H9 (cell line): ENCODE measurements at regions not wholly inside any gene's neighbourhood (a gene's known extent, or its start where the extent isn't known, plus 50 kb on each side); places are given as distances from the start of the nearest gene placed in this dataset.

Experiments used
- DNase-seq: peaks from one replicate; pipeline ENCODE4 v3.0.0-alpha.2; 2017
- H2AFZ ChIP-seq: one replicate; pipeline ENCODE4 v1.6.1; 2013; ENCODE audit warnings: mild to moderate bottlenecking, low read length, control low read depth, moderate library complexity
- H2AK5ac ChIP-seq: 2 replicates; pipeline ENCODE4 v1.6.1; 2013; ENCODE audit warnings: low read length, control low read depth, mixed read lengths; ENCODE audit not compliant: insufficient read length
- H2BK120ac ChIP-seq: one replicate; pipeline ENCODE4 v1.6.1; 2013; ENCODE audit warnings: low read depth, mild to moderate bottlenecking, low read length, control low read depth, inconsistent platforms; ENCODE audit not compliant: poor library complexity, severe bottlenecking
- H2BK12ac ChIP-seq: 2 replicates; pipeline ENCODE4 v1.6.1; 2013; ENCODE audit warnings: low read length, control low read depth, mixed read lengths, low read depth; ENCODE audit not compliant: insufficient read length
- H2BK15ac ChIP-seq: 2 replicates; pipeline ENCODE4 v1.6.1; 2013; ENCODE audit warnings: low read depth, low read length, control low read depth
- H2BK20ac ChIP-seq: one replicate; pipeline ENCODE4 v1.6.1; 2013; ENCODE audit warnings: low read depth, mild to moderate bottlenecking, low read length, control low read depth, inconsistent platforms; ENCODE audit not compliant: poor library complexity, severe bottlenecking
- H2BK5ac ChIP-seq: 2 replicates; pipeline ENCODE4 v1.6.1; 2013; ENCODE audit warnings: low read length, control low read depth, mixed read lengths; ENCODE audit not compliant: insufficient read length
- H3K14ac ChIP-seq: 2 replicates; pipeline ENCODE4 v1.6.1; 2013; ENCODE audit warnings: low read length, control low read depth; ENCODE audit not compliant: insufficient read depth
- H3K18ac ChIP-seq: 2 replicates; pipeline ENCODE4 v1.6.1; 2013; ENCODE audit warnings: low read depth, mild to moderate bottlenecking, mixed read lengths, low read length, control low read depth; ENCODE audit not compliant: insufficient read length
- H3K23ac ChIP-seq: 2 replicates; pipeline ENCODE4 v1.6.1; 2013; ENCODE audit warnings: low read length, control low read depth, mixed read lengths, low read depth; ENCODE audit not compliant: insufficient read length
- H3K23me2 ChIP-seq: 2 replicates; pipeline ENCODE4 v1.6.1; 2013; ENCODE audit warnings: low read depth, mild to moderate bottlenecking, mixed read lengths, low read length, control low read depth; ENCODE audit not compliant: insufficient read length, poor library complexity, severe bottlenecking
- H3K27ac ChIP-seq: 2 replicates; pipeline ENCODE4 v1.5.1; 2013; ENCODE audit warnings: low read length, control low read depth, mixed read lengths, low read depth; ENCODE audit not compliant: insufficient read length
- H3K27me3 ChIP-seq: 2 replicates; pipeline ENCODE4 v1.6.1; 2013; ENCODE audit warnings: low read length, control low read depth, inconsistent platforms; ENCODE audit not compliant: insufficient read depth
- H3K4ac ChIP-seq: 2 replicates; pipeline ENCODE4 v1.6.1; 2013; ENCODE audit warnings: low read depth, mild to moderate bottlenecking, control low read depth, inconsistent platforms, low read length, moderate library complexity
- H3K4me1 ChIP-seq: 2 replicates; pipeline ENCODE4 v1.6.1; 2013; ENCODE audit warnings: low read length, control low read depth, inconsistent platforms; ENCODE audit not compliant: insufficient read depth
- H3K4me2 ChIP-seq: 2 replicates; pipeline ENCODE4 v1.6.1; 2013; ENCODE audit warnings: low read length, control low read depth, mixed read lengths; ENCODE audit not compliant: insufficient read length, insufficient read depth
- H3K56ac ChIP-seq: 2 replicates; pipeline ENCODE4 v1.6.1; 2013; ENCODE audit warnings: low read depth, mild to moderate bottlenecking, mixed read lengths, low read length, control low read depth; ENCODE audit not compliant: insufficient read length
- H3K79me1 ChIP-seq: 2 replicates; pipeline ENCODE4 v1.6.1; 2013; ENCODE audit warnings: low read depth, mild to moderate bottlenecking, moderate library complexity, low read length, control low read depth, inconsistent platforms; ENCODE audit not compliant: insufficient read depth, poor library complexity, severe bottlenecking
- H3K79me2 ChIP-seq: 2 replicates; pipeline ENCODE4 v1.6.1; 2013; ENCODE audit warnings: low read length, control low read depth, inconsistent platforms; ENCODE audit not compliant: insufficient read depth
- H3K9ac ChIP-seq: 2 replicates; pipeline ENCODE4 v1.6.1; 2013; ENCODE audit warnings: low read length, control low read depth, mixed read lengths; ENCODE audit not compliant: insufficient read length; ENCODE audit errors: extremely low read depth
- H3K9me3 ChIP-seq: one replicate; pipeline ENCODE4 v1.6.1; 2013; ENCODE audit warnings: low read depth, low read length, inconsistent platforms; ENCODE audit not compliant: control insufficient read depth
- H3T11ph ChIP-seq: one replicate; pipeline ENCODE4 v1.6.1; 2013; ENCODE audit warnings: mild to moderate bottlenecking, low read length, control low read depth, inconsistent platforms
- H4K20me1 ChIP-seq: one replicate; pipeline ENCODE4 v1.6.1; 2013; ENCODE audit not compliant: control insufficient read depth, insufficient read length, insufficient read depth
- H4K5ac ChIP-seq: 2 replicates; pipeline ENCODE4 v1.6.1; 2013; ENCODE audit warnings: low read depth, mild to moderate bottlenecking, mixed read lengths, low read length, control low read depth; ENCODE audit not compliant: insufficient read length
- H4K8ac ChIP-seq: replicated peaks from 2 replicates; pipeline ENCODE4 v1.6.1; 2013; ENCODE audit warnings: low read length, control low read depth, mixed read lengths, low read depth; ENCODE audit not compliant: insufficient read length
- H4K91ac ChIP-seq: 2 replicates; pipeline ENCODE4 v1.6.1; 2013; ENCODE audit warnings: low read depth, mild to moderate bottlenecking, moderate library complexity, mixed read lengths, low read length, control low read depth; ENCODE audit not compliant: insufficient read length
- H3K27ac Mint-ChIP-seq, 3 experiments: 2 replicates in 2 of 3; 3 replicates in 1 of 3; pipeline ENCODE4 v1.8.0; 2020 to 2021; ENCODE audit warnings: mixed read lengths in 3 of 3, mild to moderate bottlenecking in 1 of 3, moderate library complexity in 1 of 3
- H3K27me3 Mint-ChIP-seq: 2 replicates; pipeline ENCODE4 v1.8.0; 2021; ENCODE audit warnings: low read depth, mild to moderate bottlenecking, moderate library complexity, mixed read lengths
- H3K36me3 Mint-ChIP-seq, 3 experiments: 2 replicates in 2 of 3; 3 replicates in 1 of 3; pipeline ENCODE4 v1.8.0; 2020 to 2021; ENCODE audit warnings: low read depth in 3 of 3, mixed read lengths in 3 of 3; ENCODE audit not compliant: insufficient read depth in 1 of 3
- H3K4me1 Mint-ChIP-seq, 2 experiments: 2 replicates each; pipeline ENCODE4 v1.8.0; 2020; ENCODE audit warnings: mixed read lengths in 2 of 2
- H3K4me3 Mint-ChIP-seq, 2 experiments: 2 replicates in 1 of 2; 3 replicates in 1 of 2; pipeline ENCODE4 v1.8.0; 2020 to 2021; ENCODE audit warnings: mild to moderate bottlenecking in 2 of 2, mixed read lengths in 2 of 2, moderate library complexity in 1 of 2
- H3K9me3 Mint-ChIP-seq, 2 experiments: 2 replicates in 1 of 2; 3 replicates in 1 of 2; pipeline ENCODE4 v1.8.0; 2020; ENCODE audit warnings: mild to moderate bottlenecking in 2 of 2, mixed read lengths in 2 of 2, moderate library complexity in 1 of 2
- WGBS: extraction: QIAGEN DNeasy Blood & Tissue Kit; methylation state at CpG from one replicate; pipeline ENCODE4 v1.1.7; 2013; ENCODE audit warnings: missing lambda C conversion rate, low lambda C conversion rate, mixed read lengths; ENCODE audit not compliant: insufficient read length; ENCODE audit errors: extremely low coverage; 5-methylcytosine and 5-hydroxymethylcytosine counted together
- TF ChIP-seq, protein P1 (sequence below): fragments of 200-600 bp; sonication (generic); conservative IDR thresholded peaks from 3 replicates; pipeline ENCODE4 v1.8.0; 2021; ENCODE audit warnings: antibody characterized with exemption, mild to moderate bottlenecking

DNA sequence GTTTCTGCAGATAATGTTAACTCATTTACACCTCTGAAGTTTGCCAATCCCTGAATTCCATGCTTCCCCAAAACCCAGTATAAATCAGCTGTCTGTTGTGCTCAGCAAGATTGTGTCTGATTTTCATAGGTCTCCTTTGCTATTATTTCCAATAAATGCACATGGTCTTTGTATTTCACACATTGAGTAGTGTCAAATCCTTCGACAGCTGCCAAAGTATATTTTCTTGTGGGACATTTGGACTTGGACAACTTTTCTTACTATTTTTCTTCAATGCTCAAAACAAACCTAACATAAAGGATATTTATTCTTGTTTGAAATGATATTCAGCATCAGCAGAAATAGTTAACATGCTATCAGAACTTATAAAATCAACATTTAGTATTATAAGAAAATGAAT, 406.1 kb upstream of the OR4E1 start:
- no peak overlapping the region for H3T11ph ChIP-seq
- no peak overlapping the region for H2BK5ac ChIP-seq
- H3K9me3 ChIP-seq = no peaks in the 10 kb centered on the region
- H3K79me1 ChIP-seq = no peaks in the 10 kb centered on the region
- no peaks in the 10 kb centered on the region for H3K27me3 ChIP-seq
- no peak overlapping the region for H2BK120ac ChIP-seq
- H3K4ac ChIP-seq = no peak overlapping the region
- H3K9ac ChIP-seq = no peak overlapping the region
- no peaks in the 10 kb centered on the region for H4K20me1 ChIP-seq
- H3K27ac ChIP-seq = no peak overlapping the region
- no CpG with 5 or more reads among the region's 1 CpG for WGBS
- H3K18ac ChIP-seq = no peak overlapping the region
- no peak overlapping the region for H3K14ac ChIP-seq
- H2BK15ac ChIP-seq = no peak overlapping the region
- Mint-ChIP-seq H3K4me3 (no peak overlapping the region), H3K9me3 (no peaks in the 10 kb centered on the region; a peak in 1 of 5 replicates), H3K36me3 (no peaks in the 10 kb centered on the region), H3K27me3 (no peaks in the 10 kb centered on the region), H3K27ac (no peak overlapping the region), H3K4me1 (peaks cover 4 to 7% of the 10 kb centered on the region in 2 experiments)
- H3K4me2 ChIP-seq = no peak overlapping the region
- no peak overlapping the region for H4K8ac ChIP-seq
- H4K91ac ChIP-seq = no peak overlapping the region
- no peak overlapping the region for H2BK20ac ChIP-seq
- no peaks in the 10 kb centered on the region for H3K79me2 ChIP-seq
- no peak overlapping the region for H2BK12ac ChIP-seq
- no peak for DNase-seq
- no peaks in the 10 kb centered on the region for H3K23me2 ChIP-seq
- TF ChIP-seq, protein P1, sequence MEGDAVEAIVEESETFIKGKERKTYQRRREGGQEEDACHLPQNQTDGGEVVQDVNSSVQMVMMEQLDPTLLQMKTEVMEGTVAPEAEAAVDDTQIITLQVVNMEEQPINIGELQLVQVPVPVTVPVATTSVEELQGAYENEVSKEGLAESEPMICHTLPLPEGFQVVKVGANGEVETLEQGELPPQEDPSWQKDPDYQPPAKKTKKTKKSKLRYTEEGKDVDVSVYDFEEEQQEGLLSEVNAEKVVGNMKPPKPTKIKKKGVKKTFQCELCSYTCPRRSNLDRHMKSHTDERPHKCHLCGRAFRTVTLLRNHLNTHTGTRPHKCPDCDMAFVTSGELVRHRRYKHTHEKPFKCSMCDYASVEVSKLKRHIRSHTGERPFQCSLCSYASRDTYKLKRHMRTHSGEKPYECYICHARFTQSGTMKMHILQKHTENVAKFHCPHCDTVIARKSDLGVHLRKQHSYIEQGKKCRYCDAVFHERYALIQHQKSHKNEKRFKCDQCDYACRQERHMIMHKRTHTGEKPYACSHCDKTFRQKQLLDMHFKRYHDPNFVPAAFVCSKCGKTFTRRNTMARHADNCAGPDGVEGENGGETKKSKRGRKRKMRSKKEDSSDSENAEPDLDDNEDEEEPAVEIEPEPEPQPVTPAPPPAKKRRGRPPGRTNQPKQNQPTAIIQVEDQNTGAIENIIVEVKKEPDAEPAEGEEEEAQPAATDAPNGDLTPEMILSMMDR = no peak
- H3K56ac ChIP-seq = no peak overlapping the region
- H2AK5ac ChIP-seq = no peak overlapping the region
- no peak overlapping the region for H4K5ac ChIP-seq
- H2AFZ ChIP-seq = no peak overlapping the region
- no peak overlapping the region for H3K23ac ChIP-seq
- H3K4me1 ChIP-seq = no peaks in the 10 kb centered on the region
